ENCODE measurements at regions not wholly inside any gene's neighbourhood (a gene's known extent, or its start where the extent isn't known, plus 50 kb on each side); places are given as distances from the start of the nearest gene placed in this dataset.

DNA sequence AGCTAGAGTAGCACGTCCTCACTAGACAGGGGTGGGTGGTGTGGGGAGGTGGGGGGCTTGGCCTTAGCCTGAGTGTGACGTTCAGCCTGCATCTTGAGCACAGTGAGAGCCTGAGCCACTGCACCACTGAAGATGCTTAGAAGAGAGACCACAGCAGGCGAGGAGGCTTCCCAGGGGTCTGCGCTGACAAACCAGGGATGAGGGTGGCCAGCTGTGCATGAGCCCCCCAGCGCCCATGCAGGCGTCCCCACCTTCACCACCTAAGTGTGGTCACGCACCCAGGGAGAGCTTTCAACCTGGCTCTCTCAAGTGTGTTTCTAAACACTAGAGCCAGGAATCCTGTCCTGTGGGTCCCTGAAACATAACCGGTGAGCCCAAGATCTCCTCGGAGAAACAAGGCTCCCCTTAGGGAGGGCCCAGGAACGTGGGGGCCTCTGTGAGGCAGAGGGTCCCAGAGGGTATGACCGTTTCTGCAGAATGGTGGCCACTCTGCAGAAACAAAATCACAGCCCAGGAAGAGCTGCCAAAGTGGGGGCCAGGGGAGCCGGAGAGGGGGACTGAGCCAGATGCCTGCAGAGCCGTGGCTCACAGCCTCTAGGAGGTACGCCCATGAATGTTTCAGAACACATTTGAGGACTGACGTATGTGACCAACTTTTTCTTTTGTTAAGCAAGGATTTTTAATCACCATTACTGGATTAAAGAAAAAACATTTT lies 85.2 kb upstream of the INSIG1 start:
- Histone ChIP-seq H3K4me3 (ENCODE audit: low read length) (no peak overlapping the region), H3K9ac (ENCODE audit: low read depth, low read length) (no peak overlapping the region), H3K36me3 (ENCODE audit: insufficient read depth, low read depth, low read length) (no peaks in the 10 kb centered on the region), H3K27me3 (ENCODE audit: insufficient read depth, low read length) (no peaks in the 10 kb centered on the region), H3K9me3 (ENCODE audit: insufficient read depth, low read depth, low read length) (no peaks in the 10 kb centered on the region), H3K4me1 (ENCODE audit: insufficient read depth, low read length) (peaks cover 7% of the 10 kb centered on the region; the same call in 1 of the 2 replicates), H3K27ac (ENCODE audit: low read length) (no peak overlapping the region)

DNA sequence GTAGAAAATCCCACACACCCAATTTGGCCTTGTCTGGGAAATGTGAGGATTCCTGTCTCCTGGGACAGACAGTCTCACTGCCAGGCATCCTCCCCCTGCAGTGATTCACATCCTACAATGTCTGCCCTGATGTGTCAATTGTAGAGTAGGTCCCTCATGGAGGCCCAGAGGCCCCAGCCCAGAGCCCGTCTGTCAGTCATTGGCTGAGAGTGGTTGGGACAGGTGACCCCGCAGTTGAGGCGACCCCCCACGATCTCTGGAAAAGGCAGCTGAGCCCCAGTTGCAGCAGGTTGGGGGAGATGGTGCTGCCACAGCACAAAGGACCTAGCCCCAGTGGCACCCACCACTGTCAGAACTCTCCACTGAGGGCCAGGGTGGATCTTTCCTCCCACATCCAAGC lies 84.3 kb upstream of the INSIG1 start:
- no peaks in the 10 kb centered on the region for H3K36me3 ChIP-seq (ENCODE audit: insufficient read depth, low read depth, low read length)
- no peaks in the 10 kb centered on the region for H3K27me3 ChIP-seq (ENCODE audit: insufficient read depth, low read length)
- no peak overlapping the region for H3K27ac ChIP-seq (ENCODE audit: low read length)
- peaks cover 7% of the 10 kb centered on the region; the same call in 1 of the 2 replicates for H3K4me1 ChIP-seq (ENCODE audit: insufficient read depth, low read length)
- no peak overlapping the region for H3K4me3 ChIP-seq (ENCODE audit: low read length)
- no peak overlapping the region for H3K9ac ChIP-seq (ENCODE audit: low read depth, low read length)
- H3K9me3 ChIP-seq (ENCODE audit: insufficient read depth, low read depth, low read length) = no peaks in the 10 kb centered on the region

DNA sequence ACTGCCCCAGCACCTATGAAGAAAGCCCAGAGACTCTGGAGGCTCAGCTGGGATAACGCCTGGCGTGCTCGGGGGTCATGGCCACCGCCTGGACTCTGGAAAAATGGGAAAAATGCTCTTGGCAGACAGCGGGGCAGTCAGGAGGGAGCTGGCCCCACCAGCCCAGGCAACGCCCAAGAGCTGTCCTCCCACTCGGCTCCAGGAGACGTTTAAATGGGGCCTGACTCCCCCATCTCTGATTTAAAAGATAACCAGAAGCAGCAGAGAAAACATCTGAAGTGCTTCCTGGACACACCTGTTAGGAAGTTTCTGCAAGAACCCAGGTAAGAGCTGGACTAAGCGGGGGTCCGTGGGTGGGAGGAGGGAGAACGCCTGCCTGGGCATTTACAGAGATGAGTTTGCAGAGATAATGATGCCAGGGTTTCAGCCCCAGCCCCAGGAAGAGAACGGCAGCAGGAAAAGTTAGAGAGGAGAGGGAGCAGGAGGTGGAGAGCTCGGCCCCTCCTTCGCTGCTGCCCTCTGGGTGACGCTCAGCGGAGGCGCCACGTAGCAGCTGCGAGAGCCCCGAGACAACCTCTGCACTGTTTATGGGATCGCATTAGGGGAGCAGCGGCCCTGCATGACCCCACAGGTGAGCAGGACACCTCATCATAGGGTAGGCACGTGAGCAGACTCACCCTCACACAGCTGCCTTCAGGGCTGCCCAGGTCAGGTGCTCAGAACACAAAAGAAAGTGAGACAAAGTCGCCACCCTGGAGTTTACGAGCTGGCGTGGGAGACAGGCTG lies 83.5 kb upstream of the INSIG1 start:
- Histone ChIP-seq H3K9me3 (ENCODE audit: insufficient read depth, low read depth, low read length) (no peaks in the 10 kb centered on the region), H3K4me1 (ENCODE audit: insufficient read depth, low read length) (peaks cover 7% of the 10 kb centered on the region; the same call in 1 of the 2 replicates), H3K27ac (ENCODE audit: low read length) (no peak overlapping the region), H3K27me3 (ENCODE audit: insufficient read depth, low read length) (no peaks in the 10 kb centered on the region), H3K9ac (ENCODE audit: low read depth, low read length) (no peak overlapping the region), H3K4me3 (ENCODE audit: low read length) (no peak overlapping the region), H3K36me3 (ENCODE audit: insufficient read depth, low read depth, low read length) (no peaks in the 10 kb centered on the region)

DNA sequence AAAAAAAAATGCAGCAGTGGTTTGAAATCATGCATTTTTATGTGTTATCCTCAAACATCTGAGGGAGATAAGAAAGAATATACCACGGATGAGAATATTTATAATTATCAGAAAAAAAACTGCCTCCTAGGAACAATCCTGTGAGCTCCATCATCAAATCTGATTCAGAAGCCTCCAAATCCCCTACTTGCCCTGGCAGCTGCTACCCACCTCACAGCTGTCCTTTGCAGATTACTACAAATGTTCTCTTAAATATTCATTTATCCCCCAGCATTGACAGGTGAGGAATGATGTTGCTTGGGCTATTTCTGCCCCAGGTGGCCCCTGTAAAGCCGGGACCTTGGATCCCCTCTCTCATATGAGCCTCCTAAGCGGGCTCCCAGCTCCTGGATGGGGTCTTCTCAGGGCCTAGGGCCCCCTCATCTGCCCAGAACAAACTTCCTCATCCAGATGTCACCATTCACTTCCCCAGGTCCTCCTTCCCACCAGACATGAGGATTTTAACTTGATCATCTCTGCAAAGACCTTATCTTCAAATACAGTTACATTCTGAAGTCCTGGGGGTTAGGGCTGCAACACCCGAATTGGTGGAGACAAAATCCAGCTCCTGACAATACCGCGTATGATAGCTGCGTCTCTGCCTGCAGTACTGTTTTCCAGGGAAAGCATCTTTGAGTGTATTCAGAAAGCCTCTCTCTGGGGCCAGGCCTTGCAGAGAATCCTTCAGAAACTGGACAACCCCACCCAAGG lies 81.9 kb upstream of the INSIG1 start:
- Histone ChIP-seq H3K4me3 (ENCODE audit: low read length) (no peak overlapping the region), H3K36me3 (ENCODE audit: insufficient read depth, low read depth, low read length) (no peaks in the 10 kb centered on the region), H3K27me3 (ENCODE audit: insufficient read depth, low read length) (no peaks in the 10 kb centered on the region), H3K4me1 (ENCODE audit: insufficient read depth, low read length) (no peaks in the 10 kb centered on the region), H3K27ac (ENCODE audit: low read length) (no peak overlapping the region), H3K9me3 (ENCODE audit: insufficient read depth, low read depth, low read length) (no peaks in the 10 kb centered on the region), H3K9ac (ENCODE audit: low read depth, low read length) (no peak overlapping the region)

DNA sequence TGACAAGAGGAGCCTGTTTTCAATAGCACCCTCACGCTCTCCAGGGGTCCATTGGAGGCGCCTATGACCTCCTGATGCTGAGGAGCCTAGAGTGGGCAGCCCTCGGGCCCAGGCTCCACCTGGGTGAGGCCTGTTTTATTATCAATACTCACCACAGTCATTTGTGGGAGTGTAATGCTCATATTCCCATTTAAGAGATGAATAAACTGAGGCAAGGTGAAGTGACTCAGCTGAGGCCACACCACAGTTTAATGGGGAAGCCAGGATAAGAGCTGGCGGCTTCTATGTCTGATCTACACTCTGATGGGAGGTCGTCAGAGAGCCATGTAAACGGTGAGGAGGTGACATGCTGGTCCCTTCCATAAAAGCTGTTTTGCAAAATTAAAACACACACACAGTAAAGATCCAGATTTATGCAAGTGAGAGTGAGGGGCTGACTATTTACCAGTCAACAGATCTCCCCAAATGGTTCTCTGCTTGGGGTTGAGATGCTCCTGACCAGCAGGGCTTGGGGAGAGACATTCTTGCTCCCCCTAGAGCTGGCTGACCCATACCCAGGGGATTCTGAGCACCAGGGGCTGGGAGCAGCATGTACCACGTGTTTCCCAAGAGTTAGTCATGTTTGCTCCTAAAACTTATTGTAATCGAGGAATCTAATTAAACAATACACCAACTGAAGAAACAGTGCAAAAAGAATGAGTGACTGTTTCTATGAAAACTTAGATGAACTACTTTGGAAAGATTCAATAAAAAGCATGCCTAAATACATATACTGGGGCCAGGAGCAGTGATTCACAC lies 81.0 kb upstream of the INSIG1 start:
- no peaks in the 10 kb centered on the region for H3K36me3 ChIP-seq (ENCODE audit: insufficient read depth, low read depth, low read length)
- H3K27me3 ChIP-seq (ENCODE audit: insufficient read depth, low read length) = no peaks in the 10 kb centered on the region
- H3K4me3 ChIP-seq (ENCODE audit: low read length) = no peak overlapping the region
- no peaks in the 10 kb centered on the region for H3K4me1 ChIP-seq (ENCODE audit: insufficient read depth, low read length)
- H3K9ac ChIP-seq (ENCODE audit: low read depth, low read length) = no peak overlapping the region
- no peaks in the 10 kb centered on the region for H3K9me3 ChIP-seq (ENCODE audit: insufficient read depth, low read depth, low read length)
- H3K27ac ChIP-seq (ENCODE audit: low read length) = no peak overlapping the region

DNA sequence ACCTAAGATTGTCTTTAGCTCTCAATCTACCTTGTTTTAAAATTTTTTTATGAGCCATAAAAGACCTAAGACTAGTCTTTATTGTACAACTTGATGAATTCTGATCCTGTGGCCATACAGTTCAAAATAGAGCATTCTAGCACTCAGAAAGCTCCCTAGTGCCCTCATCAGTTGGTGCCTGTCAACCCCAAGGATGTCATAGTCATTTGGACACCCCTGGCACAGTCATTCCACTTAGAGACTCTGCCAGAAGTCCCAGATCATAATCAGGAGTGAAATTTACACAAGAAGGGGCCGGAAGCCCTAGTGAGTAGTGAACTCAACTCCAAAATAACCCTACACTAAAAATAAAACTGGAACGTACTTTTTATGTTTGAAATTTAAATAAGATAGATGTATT lies 80.0 kb upstream of the INSIG1 start:
- Histone ChIP-seq H3K9me3 (ENCODE audit: insufficient read depth, low read depth, low read length) (no peaks in the 10 kb centered on the region), H3K4me3 (ENCODE audit: low read length) (no peak overlapping the region), H3K27ac (ENCODE audit: low read length) (no peak overlapping the region), H3K36me3 (ENCODE audit: insufficient read depth, low read depth, low read length) (no peaks in the 10 kb centered on the region), H3K27me3 (ENCODE audit: insufficient read depth, low read length) (no peaks in the 10 kb centered on the region), H3K4me1 (ENCODE audit: insufficient read depth, low read length) (no peaks in the 10 kb centered on the region), H3K9ac (ENCODE audit: low read depth, low read length) (no peak overlapping the region)

DNA sequence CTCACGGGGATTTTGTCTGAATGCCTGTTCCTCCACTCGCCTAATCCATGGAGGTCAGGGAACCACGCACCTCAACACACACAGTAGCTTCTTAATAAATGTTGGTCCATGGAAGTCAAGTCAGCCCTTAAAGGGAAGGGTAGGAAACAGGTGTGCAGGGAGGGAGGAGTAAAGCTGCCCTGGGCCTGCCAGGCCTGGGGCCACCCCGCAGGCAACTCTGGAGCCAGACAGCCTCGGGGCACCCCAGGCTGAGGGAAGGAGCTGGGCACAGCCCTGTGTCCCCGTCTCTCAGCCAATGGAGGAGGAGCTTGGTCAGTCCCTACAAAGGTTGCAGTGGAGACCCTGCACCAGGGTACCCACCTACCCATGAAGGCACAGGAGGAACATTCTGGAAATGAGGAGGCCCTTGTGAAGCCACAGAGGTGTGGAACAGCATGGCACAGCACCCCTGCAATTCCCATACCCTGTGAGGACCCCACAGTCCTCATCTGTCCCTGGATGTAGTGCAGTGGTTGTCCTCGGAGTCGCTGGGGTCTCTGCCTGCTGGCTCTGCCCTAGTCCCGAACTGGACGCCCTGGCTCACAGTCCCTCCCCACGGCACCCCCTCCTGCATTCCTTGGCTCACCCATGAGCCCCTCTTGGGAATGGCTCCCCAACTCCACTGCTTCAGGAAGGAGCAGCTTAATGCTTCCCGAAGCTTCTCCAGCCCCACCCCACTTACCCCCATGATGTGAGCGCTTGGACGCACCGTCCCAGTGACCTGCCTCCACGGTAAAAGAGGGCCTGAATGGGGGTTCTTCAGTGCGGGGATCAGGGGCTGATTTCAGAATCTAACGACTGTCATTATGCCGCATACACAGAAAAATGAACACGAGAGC lies 79.2 kb upstream of the INSIG1 start:
- H3K27me3 ChIP-seq (ENCODE audit: insufficient read depth, low read length) = no peaks in the 10 kb centered on the region

DNA sequence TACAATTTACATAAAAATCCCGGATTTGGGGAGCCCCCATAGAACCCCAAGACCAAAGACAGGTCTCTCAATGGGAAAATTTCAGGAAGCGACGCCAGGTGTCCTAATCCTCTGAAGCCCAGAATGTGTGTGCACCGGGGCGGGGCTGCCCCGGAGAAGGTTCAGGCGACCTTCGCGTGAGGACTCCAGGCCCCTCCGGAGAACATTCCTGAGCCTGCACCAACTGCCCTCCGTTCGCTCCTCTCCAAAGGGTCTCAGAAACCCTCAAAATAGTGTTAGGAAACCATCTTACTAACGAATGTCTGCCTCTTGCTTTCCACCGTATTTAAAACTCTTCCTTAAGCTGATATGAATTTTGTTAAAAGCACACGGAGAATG lies 78.5 kb upstream of the INSIG1 start:
- H3K9ac ChIP-seq (ENCODE audit: low read depth, low read length) = no peak overlapping the region
- H3K4me1 ChIP-seq (ENCODE audit: insufficient read depth, low read length) = no peaks in the 10 kb centered on the region
- no peaks in the 10 kb centered on the region for H3K27me3 ChIP-seq (ENCODE audit: insufficient read depth, low read length)
- no peak overlapping the region for H3K4me3 ChIP-seq (ENCODE audit: low read length)
- H3K27ac ChIP-seq (ENCODE audit: low read length) = no peak overlapping the region
- no peaks in the 10 kb centered on the region for H3K36me3 ChIP-seq (ENCODE audit: insufficient read depth, low read depth, low read length)
- H3K9me3 ChIP-seq (ENCODE audit: insufficient read depth, low read depth, low read length) = no peaks in the 10 kb centered on the region

More for the DNA sequence above, 79.2 kb upstream of the INSIG1 start:
- Histone ChIP-seq H3K4me1 (ENCODE audit: insufficient read depth, low read length) (no peaks in the 10 kb centered on the region), H3K9me3 (ENCODE audit: insufficient read depth, low read depth, low read length) (no peaks in the 10 kb centered on the region), H3K27ac (ENCODE audit: low read length) (no peak overlapping the region), H3K9ac (ENCODE audit: low read depth, low read length) (no peak overlapping the region), H3K4me3 (ENCODE audit: low read length) (no peak overlapping the region), H3K36me3 (ENCODE audit: insufficient read depth, low read depth, low read length) (no peaks in the 10 kb centered on the region)

DNA sequence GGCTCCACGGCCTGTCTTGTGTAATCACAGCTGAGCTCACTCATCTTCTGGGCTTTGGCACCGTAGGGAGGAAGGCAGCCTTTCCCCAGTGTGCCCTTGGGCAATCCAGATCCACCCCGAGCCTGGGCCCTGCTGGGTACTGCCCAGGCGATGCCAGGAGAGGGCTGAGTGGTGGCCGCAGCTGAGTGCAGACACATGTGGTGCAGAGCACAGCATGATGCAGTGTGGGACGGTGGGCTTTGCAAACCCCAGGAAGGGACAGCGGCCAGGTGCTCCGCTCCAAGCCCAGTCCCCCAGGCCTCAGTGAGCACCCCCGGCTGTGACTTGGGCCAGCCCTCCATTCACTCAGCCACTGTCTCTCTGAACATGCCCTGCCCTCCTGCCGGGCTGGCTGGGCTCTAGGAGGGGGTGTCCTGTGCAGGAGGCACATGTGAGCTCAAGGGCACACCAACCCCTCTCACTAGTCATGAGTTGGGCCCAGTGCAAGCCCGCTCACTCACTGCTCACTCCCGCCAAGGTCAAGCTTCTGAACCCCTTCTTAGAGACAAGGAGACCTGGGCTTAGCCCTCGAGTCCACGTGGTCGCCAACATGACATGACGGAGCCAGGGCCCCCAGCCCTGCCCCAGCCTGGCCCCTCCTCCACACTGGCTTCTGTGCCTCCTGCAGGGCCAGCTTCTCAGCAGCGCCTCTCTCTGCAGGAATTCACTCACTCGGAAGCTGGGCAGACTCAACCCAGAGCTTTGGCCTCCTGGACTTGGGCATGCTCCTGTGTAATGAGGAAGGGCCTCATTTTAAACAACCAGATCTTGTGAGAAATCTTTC lies 77.5 kb upstream of the INSIG1 start:
- no peaks in the 10 kb centered on the region for H3K4me1 ChIP-seq (ENCODE audit: insufficient read depth, low read length)
- H3K27ac ChIP-seq (ENCODE audit: low read length) = no peak overlapping the region
- no peak overlapping the region for H3K9ac ChIP-seq (ENCODE audit: low read depth, low read length)
- no peaks in the 10 kb centered on the region for H3K27me3 ChIP-seq (ENCODE audit: insufficient read depth, low read length)
- no peaks in the 10 kb centered on the region for H3K36me3 ChIP-seq (ENCODE audit: insufficient read depth, low read depth, low read length)
- H3K9me3 ChIP-seq (ENCODE audit: insufficient read depth, low read depth, low read length) = no peaks in the 10 kb centered on the region
- H3K4me3 ChIP-seq (ENCODE audit: low read length) = no peak overlapping the region

DNA sequence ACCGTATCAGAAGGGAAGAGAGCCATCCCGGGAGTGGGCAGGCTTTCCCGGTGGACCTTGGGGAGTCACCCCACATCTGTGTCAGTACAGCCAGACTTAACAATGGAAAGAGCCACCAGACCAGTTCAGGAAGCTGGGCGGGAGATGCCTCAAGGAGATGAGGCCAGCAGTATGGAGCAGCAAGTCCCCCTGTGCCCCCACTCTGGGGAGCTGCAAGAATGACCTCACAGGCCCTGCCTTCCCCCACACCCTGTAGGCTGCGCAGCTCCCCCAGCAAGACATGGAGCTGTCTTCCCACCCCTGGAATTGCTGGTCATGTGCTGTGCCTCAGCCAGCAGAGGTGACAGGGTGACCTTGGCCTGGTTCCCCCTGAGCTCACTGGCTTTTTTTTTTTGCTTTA lies 76.8 kb upstream of the INSIG1 start:
- Histone ChIP-seq H3K4me3 (ENCODE audit: low read length) (no peak overlapping the region), H3K27me3 (ENCODE audit: insufficient read depth, low read length) (peaks cover 4% of the 10 kb centered on the region; the same call in 1 of the 2 replicates), H3K9ac (ENCODE audit: low read depth, low read length) (no peak overlapping the region), H3K36me3 (ENCODE audit: insufficient read depth, low read depth, low read length) (no peaks in the 10 kb centered on the region), H3K9me3 (ENCODE audit: insufficient read depth, low read depth, low read length) (no peaks in the 10 kb centered on the region), H3K27ac (ENCODE audit: low read length) (no peak overlapping the region), H3K4me1 (ENCODE audit: insufficient read depth, low read length) (no peaks in the 10 kb centered on the region)
